OCI-LY1 (cell line): ENCODE measurements at regions not wholly inside any gene's neighbourhood (a gene's known extent, or its start where the extent isn't known, plus 50 kb on each side); places are given as distances from the start of the nearest gene placed in this dataset.

Experiments
- H2AFZ ChIP-seq: fragments of 200-600 bp; sonication (generic), shearing (Covaris generic); 2 replicates; pipeline ENCODE4 v1.6.0; 2014; ENCODE audit warnings: antibody characterized with exemption, mild to moderate bottlenecking, low read length
- H3F3A ChIP-seq: fragments of 200-600 bp; sonication (generic), shearing (Covaris generic); 2 replicates; pipeline ENCODE4 v1.6.0; 2014; ENCODE audit warnings: mild to moderate bottlenecking, antibody characterized with exemption, low read length, moderate library complexity; ENCODE audit not compliant: insufficient read depth
- H3K27ac ChIP-seq: fragments of 200-600 bp; sonication (generic); 2 replicates; pipeline ENCODE4 v1.5.1; 2014; ENCODE audit warnings: low read length, mixed run types, mild to moderate bottlenecking, low read depth; ENCODE audit not compliant: poor library complexity, severe bottlenecking
- H3K27me3 ChIP-seq: fragments of 200-600 bp; sonication (generic); 2 replicates; pipeline ENCODE4 v1.6.0; 2014; ENCODE audit warnings: antibody characterized with exemption, mild to moderate bottlenecking, low read length, moderate library complexity; ENCODE audit not compliant: insufficient read depth
- H3K36me3 ChIP-seq: fragments of 200-600 bp; sonication (generic); 2 replicates; pipeline ENCODE4 v1.6.1; 2014; ENCODE audit warnings: mild to moderate bottlenecking, antibody characterized with exemption, low read length, moderate library complexity, mixed read lengths; ENCODE audit not compliant: insufficient read depth
- H3K4me1 ChIP-seq: fragments of 200-600 bp; sonication (generic); 2 replicates; pipeline ENCODE4 v1.5.1; 2014; ENCODE audit warnings: mild to moderate bottlenecking, low read length, moderate library complexity; ENCODE audit not compliant: insufficient read depth, severe bottlenecking
- H3K4me2 ChIP-seq: fragments of 200-600 bp; sonication (generic), shearing (Covaris generic); 2 replicates; pipeline ENCODE4 v1.6.1; 2014; ENCODE audit warnings: low read length
- H3K4me3 ChIP-seq: fragments of 200-600 bp; sonication (generic); 2 replicates; pipeline ENCODE4 v1.5.1; 2014; ENCODE audit warnings: low read length, low read depth, mild to moderate bottlenecking, mixed read lengths; ENCODE audit not compliant: poor library complexity, severe bottlenecking
- H3K79me2 ChIP-seq: fragments of 200-600 bp; shearing (Covaris generic); 2 replicates; pipeline ENCODE4 v1.6.1; 2016; ENCODE audit warnings: mixed run types, low read length, mixed read lengths; ENCODE audit not compliant: insufficient read depth
- H3K9ac ChIP-seq: fragments of 200-600 bp; sonication (generic), shearing (Covaris generic); 2 replicates; pipeline ENCODE4 v1.6.1; 2014; ENCODE audit warnings: mild to moderate bottlenecking, low read length, mixed read lengths
- H3K9me2 ChIP-seq: fragments of 200-600 bp; sonication (generic), shearing (Covaris generic); 2 replicates; pipeline ENCODE4 v1.6.1; 2014; ENCODE audit warnings: low read depth, mild to moderate bottlenecking, low read length, mixed read lengths
- H3K9me3 ChIP-seq: fragments of 200-600 bp; shearing (Covaris generic); 2 replicates; pipeline ENCODE4 v1.6.1; 2014; ENCODE audit warnings: low read length, mixed read lengths
- H4K20me1 ChIP-seq: fragments of 200-600 bp; sonication (generic), shearing (Covaris generic); 2 replicates; pipeline ENCODE4 v1.6.0; 2016; ENCODE audit warnings: mild to moderate bottlenecking, low read length; ENCODE audit not compliant: insufficient read depth
- CTCF ChIP-seq: fragments of 200-600 bp; sonication (generic), shearing (Covaris generic); IDR thresholded peaks from 2 replicates; pipeline ENCODE4 v1.5.1; 2017; ENCODE audit warnings: mild to moderate bottlenecking, antibody characterized with exemption, low read length, moderate library complexity, mixed read lengths
- EZH2 ChIP-seq: fragments of 200-600 bp; sonication (generic), shearing (Covaris generic); IDR thresholded peaks from 2 replicates; pipeline ENCODE4 v1.8.0; 2017; ENCODE audit warnings: borderline replicate concordance, mixed run types, mild to moderate bottlenecking, antibody characterized with exemption, low read length, moderate library complexity, mixed read lengths

- no peaks in the 10 kb centered on the region for H3K4me1 ChIP-seq
- H3K9me3 ChIP-seq = peaks cover 10% of the 10 kb centered on the region; the same call in 1 of the 2 replicates
- H3F3A ChIP-seq = no peaks in the 10 kb centered on the region
- no peak overlapping the region for H3K4me3 ChIP-seq
- H3K27me3 ChIP-seq = no peaks in the 10 kb centered on the region
- H3K4me2 ChIP-seq = no peak overlapping the region
- H3K27ac ChIP-seq = no peak overlapping the region
- no peaks in the 10 kb centered on the region for H4K20me1 ChIP-seq
- no peaks in the 10 kb centered on the region for H3K36me3 ChIP-seq
- H3K79me2 ChIP-seq = no peaks in the 10 kb centered on the region
- H2AFZ ChIP-seq = no peak overlapping the region
- H3K9ac ChIP-seq = no peak overlapping the region
- no peak for TF ChIP-seq CTCF
- no peak for TF ChIP-seq EZH2
- H3K9me2 ChIP-seq = no peaks in the 10 kb centered on the region
Observed at GRCh38 chr17:21542991-21543390, 149.3 kb upstream of the KCNJ18 start.

DNA sequence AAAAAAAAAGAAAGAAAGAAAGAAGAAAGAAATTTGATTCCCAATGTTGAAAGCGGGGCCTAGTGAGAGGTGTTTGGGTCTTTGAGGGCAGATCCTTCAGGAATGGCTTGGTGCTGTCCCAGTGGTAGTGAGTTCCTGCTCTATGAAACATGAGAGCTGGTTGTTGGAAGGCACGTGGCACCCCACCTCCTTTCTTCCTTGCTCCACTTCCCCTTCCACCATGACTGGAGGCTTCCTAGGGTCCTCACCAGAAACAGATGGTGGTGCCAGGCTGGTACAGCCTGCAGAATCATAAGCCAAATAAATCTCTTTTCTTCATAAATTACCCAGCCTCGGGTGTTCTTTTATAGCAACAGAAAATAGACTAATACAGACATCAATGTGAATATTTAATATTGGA, 147.3 kb upstream of the KCNJ18 start:
- H3K4me3 ChIP-seq = no peak overlapping the region
- H3F3A ChIP-seq = no peaks in the 10 kb centered on the region
- H4K20me1 ChIP-seq = no peaks in the 10 kb centered on the region
- H3K4me1 ChIP-seq = peaks cover 10% of the 10 kb centered on the region
- H3K27me3 ChIP-seq = no peaks in the 10 kb centered on the region
- no peaks in the 10 kb centered on the region for H3K36me3 ChIP-seq
- no peaks in the 10 kb centered on the region for H3K79me2 ChIP-seq
- no peaks in the 10 kb centered on the region for H3K9me2 ChIP-seq
- H3K27ac ChIP-seq = no peak overlapping the region
- no peak for TF ChIP-seq EZH2
- no peak for TF ChIP-seq CTCF
- H3K9ac ChIP-seq = no peak overlapping the region
- H3K9me3 ChIP-seq = no peaks in the 10 kb centered on the region
- no peak overlapping the region for H3K4me2 ChIP-seq
- H2AFZ ChIP-seq = no peak overlapping the region

GRCh38 chr17:21548236-21548635, 144.1 kb upstream of the KCNJ18 start:
- Histone ChIP-seq H3F3A (no peaks in the 10 kb centered on the region), H2AFZ (no peak overlapping the region), H3K27ac (no peak overlapping the region), H3K9ac (no peak overlapping the region), H3K27me3 (peaks cover 5% of the 10 kb centered on the region), H3K9me3 (no peaks in the 10 kb centered on the region), H3K79me2 (no peaks in the 10 kb centered on the region), H3K4me3 (no peak overlapping the region), H3K9me2 (no peaks in the 10 kb centered on the region), H3K4me1 (peaks cover 24% of the 10 kb centered on the region), H3K36me3 (no peaks in the 10 kb centered on the region), H3K4me2 (no peak overlapping the region), H4K20me1 (no peaks in the 10 kb centered on the region)
- TF ChIP-seq CTCF = no peak
- TF ChIP-seq EZH2 = no peak
